Right cardiac atrium (tissue), 5 donors: ENCODE measurements at regions not wholly inside any gene's neighbourhood (a gene's known extent, or its start where the extent isn't known, plus 50 kb on each side); places are given as distances from the start of the nearest gene placed in this dataset.
A peak's percentile ranks its signal among the peaks of the same experiment; 100 is the strongest.
"Not testable (repeated sequence)": the region's sequence is repeated elsewhere in the genome, so short reads cannot be mapped to it uniquely, and the experiment has no call there.

Experiments
- ATAC-seq, 2 donors: fragments of 200-7000 bp; cut with Tn5 transposase; one replicate each; pipeline versions ENCODE4 v1.8.0 to v1.9.1; 2020; ENCODE audit warnings: moderate library complexity in 2 of 2, mild to moderate bottlenecking in 1 of 2
- DNase-seq, 3 donors: peaks; one replicate each; pipeline ENCODE4 v3.0.0-alpha.2; 2020
- H3K27ac ChIP-seq: one replicate; pipeline ENCODE4 v1.5.1; 2013; ENCODE audit warnings: mild to moderate bottlenecking, low read length, control low read depth, moderate library complexity
- H3K27me3 ChIP-seq: one replicate; pipeline ENCODE4 v1.6.1; 2013; ENCODE audit not compliant: control insufficient read depth, insufficient read depth
- H3K4me1 ChIP-seq: one replicate; pipeline ENCODE4 v1.6.1; 2013; ENCODE audit warnings: low read length; ENCODE audit not compliant: control insufficient read depth, insufficient read depth
- H3K4me3 ChIP-seq: one replicate; pipeline ENCODE4 v1.5.1; 2013; ENCODE audit warnings: low read length, control low read depth
- H3K9me3 ChIP-seq: one replicate; pipeline ENCODE4 v1.6.1; 2013; ENCODE audit warnings: low read length; ENCODE audit not compliant: control insufficient read depth
- WGBS: extraction: QIAGEN DNeasy Blood & Tissue Kit; methylation state at CpG from one replicate; pipeline ENCODE4 v1.1.7; 2013; 5-methylcytosine and 5-hydroxymethylcytosine counted together
- intact Hi-C, 4 donors: fragments of 100-400 bp; cut with DNase I; formaldehyde crosslinking; loops; one replicate each; pipeline versions ENCODE4 v1.11.0 to v1.14.0; 2022 to 2023
- donor health status: healthy with polysubstance abuse.
- donor health status: DM: no; HTN: yes; CAD: no.
- donor health status: DM: no; HTN: no; CAD: no.
- donor health status: DM: no; HTN: yes; CAD: no; lungs with severe emphysema.
- donor health status: DM: yes; HTN: yes; CAD: no.

DNA sequence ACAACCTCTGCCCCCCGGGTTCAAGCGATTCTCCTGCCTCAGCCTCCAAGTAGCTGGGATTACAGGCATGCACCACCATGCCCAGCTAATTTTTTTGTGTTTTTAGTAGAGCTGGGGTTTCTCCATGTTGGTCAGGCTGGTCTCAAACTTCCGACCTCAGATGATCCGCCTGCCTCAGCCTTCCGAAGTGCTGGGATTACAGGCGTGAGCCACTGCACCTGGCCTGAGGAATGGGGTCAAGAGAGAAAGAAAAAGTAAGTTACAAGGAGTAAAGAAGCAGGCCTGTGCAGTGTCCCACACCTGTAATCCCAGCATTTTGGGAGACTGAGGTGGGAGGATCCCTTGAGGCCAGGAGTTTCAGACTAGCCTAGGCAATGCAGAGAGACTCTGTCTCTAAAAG lies 68.5 kb upstream of the LRPPRC start:
- H3K27me3 ChIP-seq, H3K4me1 ChIP-seq, H3K27ac ChIP-seq, intact Hi-C loops, H3K4me3 ChIP-seq, ATAC-seq, H3K9me3 ChIP-seq, DNase-seq: not testable (repeated sequence)
- WGBS: 87% methylated on average over 6 of the region's 6 CpGs

DNA sequence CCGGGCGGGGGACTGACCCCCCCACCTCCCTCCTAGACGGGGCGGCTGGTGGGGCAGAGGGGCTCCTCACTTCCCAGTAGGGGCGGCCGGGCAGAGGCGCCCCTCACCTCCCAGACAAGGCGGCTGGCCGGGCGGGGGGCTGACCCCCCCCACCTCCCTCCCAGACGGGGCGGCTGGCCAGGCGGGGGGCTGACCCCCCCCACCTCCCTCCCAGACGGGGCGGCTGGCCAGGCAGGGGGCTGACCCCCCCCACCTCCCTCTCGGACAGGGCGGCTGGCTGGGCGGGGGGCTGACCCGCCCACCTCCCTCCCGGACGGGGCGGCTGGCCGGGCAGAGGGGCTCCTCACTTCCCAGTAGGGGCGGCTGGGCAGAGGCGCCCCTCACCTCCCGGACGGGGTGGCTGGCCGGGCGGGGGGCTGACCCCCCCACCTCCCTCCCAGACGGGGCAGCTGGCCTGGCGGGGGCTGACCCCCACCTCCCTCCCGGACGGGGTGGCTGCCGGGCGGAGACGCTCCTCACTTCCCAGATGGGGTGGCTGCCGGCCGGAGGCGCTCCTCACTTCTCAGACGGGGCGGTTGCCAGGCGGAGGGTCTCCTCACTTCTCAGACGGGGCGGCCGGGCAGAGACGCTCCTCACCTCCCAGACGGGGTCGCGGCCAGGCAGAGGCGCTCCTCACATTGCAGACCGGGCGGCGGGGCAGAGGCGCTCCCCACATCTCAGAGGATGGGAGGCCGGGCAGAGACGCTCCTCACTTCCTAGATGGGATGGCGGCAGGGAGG lies 71.4 kb upstream of the LRPPRC start:
- intact Hi-C loops, H3K27me3 ChIP-seq, ATAC-seq, H3K4me1 ChIP-seq, H3K4me3 ChIP-seq, H3K9me3 ChIP-seq, H3K27ac ChIP-seq: not testable (repeated sequence)
- peak in 2 of 3 donors; percentile 37 to 49 for DNase-seq
- WGBS: 97% methylated on average over 48 of the region's 57 CpGs

DNA sequence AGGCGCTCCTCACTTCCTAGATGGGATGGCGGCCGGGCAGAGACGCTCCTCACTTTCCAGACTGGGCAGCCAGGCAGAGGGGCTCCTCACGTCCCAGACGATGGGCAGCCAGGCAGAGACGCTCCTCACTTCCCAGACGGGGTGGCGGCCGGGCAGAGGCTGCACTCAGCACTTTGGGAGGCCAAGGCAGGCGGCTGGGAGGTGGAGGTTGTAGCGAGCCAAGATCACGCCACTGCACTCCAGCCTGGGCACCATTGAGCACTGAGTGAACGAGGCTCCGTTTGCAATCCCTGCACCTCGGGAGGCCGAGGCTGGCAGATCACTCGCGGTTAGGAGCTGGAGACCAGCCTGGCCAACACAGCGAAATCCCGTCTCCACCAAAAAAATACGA lies 72.0 kb upstream of the LRPPRC start:
- ATAC-seq, H3K4me1 ChIP-seq, intact Hi-C loops, H3K27me3 ChIP-seq, H3K4me3 ChIP-seq, H3K27ac ChIP-seq, DNase-seq, H3K9me3 ChIP-seq: not testable (repeated sequence)
- WGBS: 98% methylated on average over 19 of the region's 22 CpGs

DNA sequence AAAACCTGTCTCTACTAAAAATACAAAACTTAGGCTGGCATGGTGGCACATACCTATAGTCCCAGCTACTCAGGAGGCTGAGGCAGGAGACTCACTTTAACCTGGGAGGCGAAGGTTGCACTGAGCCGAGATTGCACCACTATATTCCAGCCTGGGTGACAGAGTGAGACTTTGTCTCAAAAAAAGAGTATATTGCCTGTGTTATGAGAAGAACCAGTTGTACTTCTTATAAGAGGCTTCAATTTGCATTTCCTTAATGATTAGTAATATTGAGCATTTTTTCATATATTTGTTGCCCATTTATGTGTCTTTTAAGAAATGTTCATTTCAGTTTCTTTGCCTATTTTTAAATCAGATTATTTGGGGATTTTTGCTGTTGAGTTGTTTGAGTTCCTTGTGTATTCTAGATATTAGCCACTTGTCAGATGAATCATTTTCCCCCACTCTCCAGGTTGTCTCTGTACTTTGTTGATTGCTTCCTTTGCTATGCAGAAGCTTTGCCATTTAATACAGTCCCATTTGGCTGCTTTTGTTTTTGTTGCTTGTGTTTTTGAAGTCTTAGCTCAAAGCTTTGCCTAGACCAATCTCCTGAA lies 75.8 kb upstream of the LRPPRC start:
- Histone ChIP-seq H3K27ac (no peak overlapping the region), H3K4me3 (no peak overlapping the region), H3K27me3 (no peaks in the 10 kb centered on the region), H3K4me1 (no peaks in the 10 kb centered on the region), H3K9me3 (no peaks in the 10 kb centered on the region)
- intact Hi-C loops: no loop called here
- DNase-seq (no peak), ATAC-seq (no peak)
- WGBS: 90% methylated on average over 2 of the region's 2 CpGs

DNA sequence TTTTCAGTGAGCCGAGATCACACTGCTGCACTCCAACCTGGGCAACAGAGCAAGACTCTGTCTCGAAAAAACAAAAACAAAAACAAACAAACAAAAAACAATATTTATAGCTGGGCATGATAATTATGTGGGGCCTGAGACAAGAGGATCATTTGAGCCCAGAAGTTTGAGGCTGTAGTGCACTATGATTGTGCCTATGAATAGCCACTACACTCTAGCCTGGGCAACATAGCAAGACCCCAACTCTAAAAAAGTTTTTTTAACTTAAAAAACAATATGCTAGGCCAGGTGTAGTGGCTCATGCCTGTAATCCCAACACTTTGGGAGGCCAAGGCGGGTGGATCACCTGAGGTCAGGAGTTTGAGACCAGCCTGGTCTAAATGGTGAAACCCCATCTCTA lies 77.9 kb upstream of the LRPPRC start:
- H3K4me1 ChIP-seq, DNase-seq: not testable (repeated sequence)

DNA sequence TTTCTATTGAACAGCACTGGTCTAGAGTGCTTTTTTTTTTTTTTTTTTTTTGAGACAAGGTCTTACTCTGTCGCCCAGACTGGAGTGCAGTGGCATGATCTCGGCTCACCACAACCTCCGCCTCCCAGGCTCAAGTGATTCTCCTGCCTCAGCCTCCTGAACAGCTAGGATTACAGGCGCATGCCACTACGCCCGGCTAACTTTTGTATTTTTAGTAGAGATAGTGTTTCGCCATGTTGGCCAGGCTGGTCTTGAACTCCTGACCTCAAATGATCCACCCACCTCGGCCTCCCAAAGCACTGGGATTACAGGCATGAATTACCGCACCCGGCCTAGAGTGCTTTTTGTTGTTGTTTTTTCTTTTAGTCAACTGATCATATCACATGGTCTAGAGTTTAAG lies 79.0 kb upstream of the LRPPRC start:
- ATAC-seq, DNase-seq, H3K4me3 ChIP-seq, intact Hi-C loops, H3K9me3 ChIP-seq, H3K4me1 ChIP-seq, H3K27me3 ChIP-seq, H3K27ac ChIP-seq: not testable (repeated sequence)
- WGBS: 90% methylated on average over 10 of the region's 10 CpGs

More for the DNA sequence above, 77.9 kb upstream of the LRPPRC start:
- H3K27me3 ChIP-seq, H3K4me3 ChIP-seq, H3K27ac ChIP-seq, intact Hi-C loops, H3K9me3 ChIP-seq, ATAC-seq: not testable (repeated sequence)
- WGBS: 88% methylated on average over 3 of the region's 3 CpGs

DNA sequence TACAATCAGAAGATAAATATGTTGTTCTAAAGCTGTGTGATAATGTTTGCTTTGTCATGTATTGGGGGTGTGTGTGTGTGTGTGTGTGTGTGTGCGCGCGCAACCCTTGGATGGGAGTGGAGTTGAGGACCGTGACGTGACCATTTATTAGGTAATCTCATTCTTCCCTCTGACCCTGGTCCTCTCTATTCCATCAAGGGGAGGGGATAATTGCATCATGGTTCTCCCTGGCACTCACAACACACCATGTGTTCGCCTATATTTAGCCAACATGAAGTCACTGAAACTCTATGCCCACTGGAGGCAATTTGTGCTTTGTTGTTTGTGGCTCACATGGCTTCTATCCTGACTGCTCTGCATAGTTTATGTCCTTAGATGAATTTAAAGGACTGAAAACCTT lies 79.8 kb upstream of the LRPPRC start:
- no peaks in the 10 kb centered on the region for H3K4me1 ChIP-seq
- no peaks in the 10 kb centered on the region for H3K9me3 ChIP-seq
- intact Hi-C loops: no loop called here
- no peaks in the 10 kb centered on the region for H3K27me3 ChIP-seq
- WGBS: 80% methylated on average over 6 of the region's 6 CpGs
- DNase-seq (no peak), ATAC-seq (peak; percentile 47 to 55)
- no peak overlapping the region for H3K27ac ChIP-seq
- H3K4me3 ChIP-seq: no peak overlapping the region

DNA sequence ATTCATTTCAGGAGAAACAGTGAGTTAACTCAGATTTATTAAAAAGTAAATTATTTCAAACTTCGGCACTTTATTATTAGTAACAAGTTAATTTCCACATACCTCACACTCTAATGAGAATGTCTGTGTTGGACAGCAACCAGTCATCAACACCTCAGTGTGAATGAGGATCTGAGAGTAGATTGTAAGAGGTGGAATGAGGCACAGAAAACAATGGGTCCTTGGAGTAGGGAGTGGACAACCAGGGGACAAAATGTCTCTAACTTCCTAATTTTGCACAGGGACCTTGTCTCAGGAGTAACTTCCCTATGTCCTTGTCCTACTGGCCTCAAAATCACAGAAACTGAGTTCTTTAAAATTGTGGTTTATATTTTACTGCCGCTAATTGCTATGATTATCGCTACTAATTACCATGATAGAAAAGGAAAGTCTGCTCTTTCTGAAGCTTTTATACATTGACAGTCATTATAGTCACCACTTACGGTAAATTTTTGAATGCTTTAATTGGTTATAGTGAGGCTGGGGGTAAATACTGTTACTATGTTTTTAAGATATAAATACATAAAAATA lies 82.2 kb upstream of the LRPPRC start:
- H3K27ac ChIP-seq: no peak overlapping the region
- no peak overlapping the region for H3K4me3 ChIP-seq
- no peaks in the 10 kb centered on the region for H3K27me3 ChIP-seq
- ATAC-seq (no peak), DNase-seq (no peak)
- no peaks in the 10 kb centered on the region for H3K9me3 ChIP-seq
- no peaks in the 10 kb centered on the region for H3K4me1 ChIP-seq
- intact Hi-C loops: no loop called here
- 89% methylated on average over 4 of the region's 4 CpGs for WGBS

DNA sequence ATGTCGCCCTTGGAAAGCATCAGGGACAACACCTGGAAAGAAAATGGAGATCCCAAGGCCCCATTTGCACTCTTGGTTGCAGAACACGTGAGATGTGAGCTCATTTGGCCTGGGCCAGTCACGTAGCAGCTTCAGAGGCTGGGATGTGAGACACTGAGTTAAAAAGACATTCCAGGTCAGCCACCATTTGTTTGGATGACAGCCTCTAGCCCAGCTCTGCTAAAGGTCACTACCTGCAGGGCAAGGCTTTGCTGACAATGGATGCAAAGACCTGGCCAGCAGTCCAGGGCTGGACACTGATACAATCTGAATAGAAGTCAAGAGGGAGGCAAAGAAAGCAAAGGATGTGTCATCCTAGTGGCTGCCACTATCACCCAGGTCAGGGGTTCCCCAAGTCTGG lies 83.9 kb upstream of the LRPPRC start:
- intact Hi-C loops: no loop called here
- DNase-seq: no peak
- Histone ChIP-seq H3K27ac (no peak overlapping the region), H3K4me1 (no peaks in the 10 kb centered on the region), H3K4me3 (no peak overlapping the region), H3K9me3 (no peaks in the 10 kb centered on the region), H3K27me3 (no peaks in the 10 kb centered on the region)
- ATAC-seq: no peak
- 76% methylated on average over 3 of the region's 3 CpGs for WGBS

DNA sequence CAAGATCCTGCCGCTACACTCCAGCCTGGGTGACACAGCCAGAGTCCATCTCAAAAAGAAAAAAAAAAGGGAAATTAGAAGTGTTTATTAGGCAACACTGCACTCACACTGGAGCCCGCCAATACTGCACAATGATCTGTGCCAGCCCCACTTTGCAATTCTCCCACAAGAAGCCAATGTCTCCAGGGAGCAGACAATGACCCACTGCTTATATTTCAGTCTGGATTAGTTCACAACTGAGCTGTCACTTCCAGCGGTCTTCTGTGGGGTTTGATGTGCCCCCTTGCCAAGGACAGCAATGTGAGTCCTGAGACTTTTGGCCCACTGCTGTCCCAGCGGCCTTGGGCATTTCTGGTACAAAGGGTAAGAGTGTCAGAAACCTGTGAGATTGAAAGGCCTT lies 85.6 kb upstream of the PPM1B start:
- Histone ChIP-seq H3K9me3 (no peaks in the 10 kb centered on the region), H3K4me3 (no peak overlapping the region), H3K27ac (no peak overlapping the region), H3K4me1 (no peaks in the 10 kb centered on the region), H3K27me3 (no peaks in the 10 kb centered on the region)
- ATAC-seq: no peak
- intact Hi-C loops: no loop called here
- WGBS: 74% methylated on average over 4 of the region's 4 CpGs
- DNase-seq: no peak

DNA sequence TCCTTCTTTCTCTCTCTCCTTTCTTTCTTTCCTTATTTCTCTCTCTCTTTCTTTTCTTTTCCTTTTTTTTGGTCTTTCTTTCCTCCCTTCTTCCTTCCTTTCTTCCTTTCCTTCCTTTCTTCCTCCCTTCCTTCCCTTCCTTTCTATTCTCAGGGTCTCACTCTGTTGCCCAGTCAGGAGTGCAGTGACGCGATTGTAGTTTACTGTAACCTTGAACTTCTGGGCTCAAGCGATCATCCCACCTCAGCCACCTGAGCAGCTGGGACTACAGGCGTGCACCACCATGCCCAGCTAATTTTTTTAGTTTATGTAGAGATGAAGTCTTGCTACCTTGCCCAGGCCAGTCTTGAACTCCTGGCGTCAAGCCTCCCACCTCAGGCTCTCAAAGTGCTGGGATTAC lies 83.8 kb upstream of the PPM1B start:
- H3K4me1 ChIP-seq: no peaks in the 10 kb centered on the region
- H3K27me3 ChIP-seq: no peaks in the 10 kb centered on the region
- 89% methylated on average over 5 of the region's 5 CpGs for WGBS
- no peaks in the 10 kb centered on the region for H3K9me3 ChIP-seq
- DNase-seq: no peak
- intact Hi-C loops: no loop called here
- no peak overlapping the region for H3K4me3 ChIP-seq
- H3K27ac ChIP-seq: no peak overlapping the region
- ATAC-seq: no peak
